ENCODE measurements at regions not wholly inside any gene's neighbourhood (a gene's known extent, or its start where the extent isn't known, plus 50 kb on each side); places are given as distances from the start of the nearest gene placed in this dataset.

DNA sequence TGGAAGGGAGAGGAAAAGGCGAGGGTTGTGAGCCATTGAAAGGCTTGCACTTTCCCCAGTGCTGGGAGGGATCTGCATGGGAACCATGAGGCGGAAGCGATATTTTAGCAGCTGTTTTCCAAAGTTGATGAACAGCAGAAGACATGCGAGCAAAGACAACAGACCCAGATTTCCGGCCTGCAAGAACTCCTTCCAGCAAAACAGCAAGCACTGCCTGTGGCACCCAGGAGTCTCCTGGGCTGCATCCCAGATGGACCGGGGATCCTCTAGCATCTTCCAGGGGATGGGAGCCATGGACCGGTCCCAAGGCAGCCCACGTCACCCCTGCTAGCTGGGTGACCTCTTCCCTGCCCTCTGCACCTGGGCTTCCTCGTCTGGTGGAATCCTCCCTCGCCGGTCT is 162.8 kb downstream of the IRF8 start:
- DNase-seq = no peak

DNA sequence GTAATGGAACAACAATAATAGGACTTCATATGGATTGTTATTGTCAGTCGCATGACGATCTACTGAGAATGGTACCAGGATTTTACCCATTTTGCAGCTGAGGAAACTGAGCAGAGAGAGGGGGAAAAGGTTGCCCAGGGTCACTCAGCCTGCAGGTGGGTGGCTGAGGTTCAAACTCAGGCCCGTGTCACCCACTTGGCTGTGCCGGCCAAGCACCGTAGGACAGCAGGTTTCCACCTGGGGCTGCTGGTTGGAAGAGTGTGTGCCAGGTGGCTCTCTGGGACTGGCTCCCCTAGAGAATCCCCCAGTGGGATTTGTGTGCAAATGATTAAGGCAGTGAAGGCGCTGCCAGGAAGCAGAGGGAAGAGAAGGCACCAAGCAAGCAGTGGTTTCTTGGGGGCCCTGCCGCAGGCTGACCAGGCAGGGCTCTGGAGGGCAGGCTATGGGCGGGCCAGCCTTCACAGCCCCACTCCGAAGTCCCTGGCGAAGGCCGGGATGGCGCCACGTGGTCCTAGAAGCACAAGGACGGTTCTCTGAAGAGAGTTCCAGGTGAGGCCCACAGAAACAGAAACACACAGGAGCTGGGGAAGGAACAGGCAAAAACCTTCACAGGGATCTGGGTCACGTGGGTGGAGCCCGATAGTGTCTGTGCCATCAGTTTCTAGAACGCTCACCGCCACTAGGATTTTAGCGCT is 163.5 kb downstream of the IRF8 start:
- DNase-seq = no peak

DNA sequence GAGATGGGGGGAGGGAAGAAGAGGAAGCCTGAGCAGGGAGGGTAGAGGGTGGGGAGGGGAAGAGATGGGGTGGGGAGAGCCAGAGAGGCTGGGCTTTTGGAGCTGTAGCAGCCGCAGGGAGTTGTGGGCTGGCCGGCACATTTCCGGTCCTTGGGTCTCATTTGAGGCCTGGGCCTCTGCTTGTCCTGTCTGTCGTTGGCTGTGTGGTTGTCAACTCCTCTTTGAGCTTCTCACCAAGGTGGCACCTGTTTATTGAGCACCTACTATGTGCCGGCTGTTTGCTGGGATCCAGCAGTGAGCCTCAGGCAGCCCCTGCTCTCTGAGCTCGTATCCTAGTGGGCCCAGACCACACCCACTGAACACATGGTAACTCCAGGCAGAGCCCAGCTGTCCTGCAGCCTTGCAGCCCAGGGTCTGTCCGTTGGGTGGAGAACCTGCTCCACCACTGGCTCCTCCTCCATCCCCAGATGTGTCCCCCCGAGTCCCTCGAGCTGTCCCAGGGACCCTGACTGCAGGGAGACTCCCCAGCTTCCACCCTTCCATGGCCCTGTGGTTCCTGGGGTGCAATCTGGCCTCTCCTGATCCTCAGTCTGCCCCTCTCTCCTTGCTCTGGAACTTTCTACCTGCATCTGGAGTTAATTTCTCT is 164.9 kb downstream of the IRF8 start:
- DNase-seq = no peak

DNA sequence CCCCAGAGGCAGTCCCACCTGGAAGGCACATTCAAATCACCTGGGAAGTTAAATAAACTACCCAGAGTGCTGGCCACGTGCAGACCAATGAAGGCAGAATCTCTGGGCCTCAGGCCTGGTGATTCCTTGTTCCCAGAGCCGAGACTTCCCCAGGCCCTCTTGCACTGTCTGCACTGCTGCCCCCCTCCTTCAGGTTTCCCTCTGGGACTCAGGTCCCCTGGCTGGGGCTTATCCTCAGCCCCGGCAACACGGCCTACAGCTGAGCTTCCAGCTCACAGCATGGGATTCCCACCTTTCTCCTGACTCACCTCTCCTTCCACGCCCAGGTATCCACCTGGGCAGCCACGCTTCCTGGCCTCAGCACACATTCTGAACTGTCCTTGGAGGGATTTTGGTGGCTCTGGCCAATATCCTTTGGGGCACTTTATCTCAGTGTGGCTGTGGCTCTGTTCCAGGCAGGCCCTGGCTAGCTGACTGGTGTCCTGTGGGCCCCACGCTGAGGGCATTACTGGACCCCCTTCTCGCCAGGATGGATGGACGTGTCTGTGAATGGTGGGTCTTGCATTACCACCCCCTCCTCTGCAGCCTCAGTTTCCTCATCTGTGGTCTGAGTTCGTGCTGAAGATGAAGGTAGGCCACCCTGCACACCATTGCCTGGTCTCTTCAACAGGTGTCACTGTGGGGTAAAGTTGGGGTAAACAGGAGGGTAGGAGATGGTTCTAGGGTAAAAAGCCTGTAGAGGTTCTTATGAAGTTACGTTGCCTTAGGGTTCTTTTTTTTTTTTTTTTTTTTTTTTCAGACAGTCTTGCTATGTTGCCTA is 165.7 kb downstream of the IRF8 start:
- no peak for DNase-seq

DNA sequence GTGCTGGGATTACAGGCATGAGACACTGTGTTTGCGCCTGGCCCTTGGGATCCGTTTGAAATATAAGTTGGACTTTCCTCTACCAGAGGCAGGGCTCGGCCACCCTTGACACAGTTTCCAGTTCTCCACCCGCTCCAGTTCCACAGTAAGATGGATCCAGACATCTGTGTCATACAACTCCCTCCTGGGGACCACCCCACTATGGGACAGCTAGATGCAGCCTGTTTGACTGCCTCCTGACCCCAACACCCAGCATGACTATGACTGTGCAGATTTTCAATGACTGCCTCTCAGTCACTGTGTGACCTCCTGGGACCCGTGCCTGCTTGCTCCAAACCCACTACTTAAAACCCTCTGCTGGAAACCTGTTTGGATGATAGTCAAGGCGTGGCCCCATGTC is 166.7 kb downstream of the IRF8 start:
- DNase-seq = no peak

DNA sequence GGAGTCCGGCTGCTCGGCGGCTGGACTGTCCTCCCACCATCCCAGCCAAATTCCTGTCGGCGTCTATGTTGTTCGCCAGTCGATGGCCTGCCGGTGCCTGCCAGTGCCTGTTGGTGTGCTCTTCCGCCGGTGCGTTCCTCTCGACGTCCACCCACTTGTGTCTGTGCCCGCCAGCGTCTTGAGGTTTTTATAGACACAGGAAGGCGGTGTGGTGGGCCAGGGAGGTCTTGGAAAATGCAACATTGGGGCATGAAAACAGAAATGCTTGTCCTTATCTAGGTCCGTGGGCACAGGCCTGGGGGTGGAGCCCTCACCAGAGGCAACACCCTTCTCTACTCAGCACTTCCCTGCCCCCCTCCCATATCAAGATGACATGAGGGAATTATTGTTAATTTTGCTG is 167.8 kb downstream of the IRF8 start:
- DNase-seq = no peak

DNA sequence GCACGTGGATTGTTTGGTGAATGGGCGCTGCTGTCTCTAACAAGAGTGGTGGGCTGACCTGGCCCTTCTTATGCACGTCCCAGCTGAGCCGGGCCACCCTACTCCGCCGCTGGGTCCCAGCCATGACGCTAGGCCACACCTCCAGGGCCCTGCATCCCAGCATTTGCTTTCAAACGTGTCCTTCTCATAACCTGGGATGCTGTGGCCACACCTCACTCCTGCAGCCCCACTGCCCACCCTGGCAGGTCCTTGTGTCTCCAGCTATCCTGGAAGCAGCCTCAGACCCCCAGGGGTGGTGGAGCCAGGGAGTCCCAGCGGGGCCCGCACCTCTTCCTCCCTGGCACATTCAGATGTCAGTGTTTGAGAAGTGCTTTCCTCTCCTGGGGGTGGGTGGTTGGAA is 168.6 kb downstream of the IRF8 start:
- DNase-seq = no peak

DNA sequence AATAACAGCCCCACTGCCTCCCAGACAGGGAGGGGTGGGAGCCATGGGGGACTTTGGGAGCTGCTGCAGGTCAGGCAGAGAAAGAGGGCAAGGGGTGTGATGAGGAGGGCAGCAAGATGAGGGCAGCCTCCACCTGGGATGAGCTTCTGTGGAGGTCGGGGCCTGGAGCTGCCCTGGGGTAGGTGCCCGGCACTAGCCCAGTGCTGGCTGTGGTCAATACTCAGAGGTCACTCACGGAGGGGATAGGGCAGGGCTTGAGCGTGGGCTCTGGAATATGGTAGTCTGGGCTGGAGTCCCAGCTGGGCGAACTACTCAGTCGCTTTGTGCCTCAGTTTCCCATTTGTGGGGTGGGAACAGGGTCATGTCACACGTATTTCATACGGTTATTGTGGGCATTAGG is 169.0 kb downstream of the IRF8 start:
- no peak for DNase-seq

DNA sequence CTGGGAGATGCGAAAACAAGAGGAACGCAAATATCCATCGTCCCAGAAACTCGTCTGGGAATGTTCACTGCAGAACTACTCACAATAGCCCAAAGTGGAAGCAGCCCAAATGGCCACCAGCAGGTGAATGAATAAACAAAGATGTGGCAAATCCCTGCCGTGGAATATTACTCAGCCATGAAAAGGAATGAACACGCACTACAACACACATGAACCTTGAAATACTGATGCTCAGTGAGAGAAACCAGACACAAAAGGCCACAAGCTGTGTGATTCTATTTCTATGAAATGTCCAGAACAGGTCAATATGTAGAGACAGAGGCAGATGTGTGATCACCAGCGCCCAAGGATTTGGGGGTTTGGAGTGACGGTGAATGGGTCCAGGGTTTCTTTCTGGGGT is 169.8 kb downstream of the IRF8 start:
- no peak for DNase-seq

DNA sequence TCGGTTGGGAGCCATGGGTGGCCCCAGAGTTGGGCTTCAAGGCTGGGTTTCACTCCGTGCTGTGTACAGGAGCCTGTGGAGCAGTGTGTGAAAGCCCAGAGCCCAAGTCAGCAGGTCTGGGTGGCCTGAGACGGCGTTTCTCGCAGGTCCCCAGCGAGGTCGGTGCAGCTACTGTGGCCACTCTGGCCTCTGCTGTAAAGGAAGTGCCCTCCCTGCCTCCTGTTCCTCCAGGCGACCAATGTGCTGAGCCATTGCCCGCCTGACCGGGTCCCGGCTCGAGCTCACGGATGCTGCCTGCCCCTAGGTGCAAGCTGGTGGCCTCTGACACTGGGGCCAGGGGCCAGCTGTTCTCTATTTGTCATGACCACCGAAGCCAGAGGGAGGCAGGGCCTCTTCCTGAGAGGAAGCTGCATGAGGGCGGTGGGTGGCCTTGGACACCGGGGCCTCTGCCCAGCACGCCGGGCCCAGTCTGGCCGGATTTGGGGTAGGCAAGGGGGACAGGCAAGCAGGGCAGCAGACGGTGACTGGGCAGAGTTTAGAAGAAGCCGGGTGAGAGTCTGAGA is 170.9 kb downstream of the IRF8 start:
- no peak for DNase-seq

DNA sequence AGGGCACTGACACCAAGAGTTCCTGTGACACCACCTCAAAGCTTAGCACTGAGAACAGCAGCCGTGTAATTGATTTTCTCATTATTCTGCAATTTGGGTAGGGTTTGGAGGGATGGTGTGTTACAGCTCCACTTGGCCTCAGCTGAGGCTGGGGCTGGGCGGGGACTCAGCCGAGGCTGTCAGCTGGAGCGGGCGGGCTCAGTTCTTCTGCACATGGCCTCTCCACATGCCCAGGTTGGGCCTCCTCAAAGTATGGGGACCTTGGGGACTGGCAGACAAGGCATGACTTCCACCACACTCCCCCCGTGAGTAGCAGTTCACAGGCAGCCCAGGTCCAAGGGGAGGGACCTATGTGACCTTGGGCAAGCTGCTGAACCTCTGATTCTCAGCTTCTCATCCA is 171.5 kb downstream of the IRF8 start:
- DNase-seq = no peak

DNA sequence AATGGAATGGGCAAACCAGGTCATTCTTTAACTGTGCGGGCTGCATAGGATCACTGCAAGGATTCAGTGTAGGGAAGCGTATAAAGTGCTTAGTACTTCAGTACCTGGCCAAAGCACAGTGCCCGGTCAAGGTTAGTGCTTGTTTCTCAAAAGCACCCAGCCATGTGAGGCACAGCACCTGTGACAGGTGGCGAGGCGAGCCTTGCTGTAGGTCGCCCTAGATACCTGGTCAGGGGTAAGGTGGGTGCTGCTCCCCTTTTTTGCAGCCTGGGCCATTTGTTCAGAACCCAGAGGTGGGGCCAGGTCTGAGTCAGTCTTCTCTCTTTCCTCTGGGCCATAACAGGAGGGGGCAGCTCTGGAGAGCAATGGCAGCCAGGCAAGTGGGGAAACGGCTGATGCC is 172.0 kb downstream of the IRF8 start:
- DNase-seq = no peak

DNA sequence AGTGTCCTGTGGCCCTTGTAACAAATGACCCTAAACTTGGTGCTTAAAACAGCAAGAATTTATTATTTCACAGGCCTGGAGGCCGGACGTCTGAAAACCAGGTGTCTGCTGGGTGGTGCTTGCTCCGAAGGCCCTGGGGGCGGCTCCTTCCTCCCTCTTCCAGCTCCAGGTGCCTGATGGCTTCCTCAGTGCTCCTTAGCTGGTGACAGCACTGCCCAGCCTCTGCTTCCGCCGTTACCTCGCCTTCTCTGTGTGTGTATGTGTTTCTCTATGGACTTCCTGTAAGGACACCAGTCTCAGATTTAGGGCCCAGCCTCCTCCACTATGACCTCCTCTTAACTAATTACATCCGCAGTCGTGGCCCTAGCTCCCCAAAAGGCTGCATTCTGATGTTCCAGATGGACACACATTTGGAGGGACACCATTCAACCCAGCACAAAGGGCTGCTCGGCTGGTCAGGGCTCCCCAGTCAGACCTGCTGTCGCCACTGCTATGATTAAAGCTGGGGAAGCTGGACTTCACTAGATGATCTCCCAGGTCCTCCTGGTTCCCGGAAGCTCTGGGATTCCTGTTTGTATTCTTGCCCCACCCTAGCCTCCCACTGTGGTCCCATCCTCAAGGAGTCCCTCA is 172.8 kb downstream of the IRF8 start:
- DNase-seq = no peak

DNA sequence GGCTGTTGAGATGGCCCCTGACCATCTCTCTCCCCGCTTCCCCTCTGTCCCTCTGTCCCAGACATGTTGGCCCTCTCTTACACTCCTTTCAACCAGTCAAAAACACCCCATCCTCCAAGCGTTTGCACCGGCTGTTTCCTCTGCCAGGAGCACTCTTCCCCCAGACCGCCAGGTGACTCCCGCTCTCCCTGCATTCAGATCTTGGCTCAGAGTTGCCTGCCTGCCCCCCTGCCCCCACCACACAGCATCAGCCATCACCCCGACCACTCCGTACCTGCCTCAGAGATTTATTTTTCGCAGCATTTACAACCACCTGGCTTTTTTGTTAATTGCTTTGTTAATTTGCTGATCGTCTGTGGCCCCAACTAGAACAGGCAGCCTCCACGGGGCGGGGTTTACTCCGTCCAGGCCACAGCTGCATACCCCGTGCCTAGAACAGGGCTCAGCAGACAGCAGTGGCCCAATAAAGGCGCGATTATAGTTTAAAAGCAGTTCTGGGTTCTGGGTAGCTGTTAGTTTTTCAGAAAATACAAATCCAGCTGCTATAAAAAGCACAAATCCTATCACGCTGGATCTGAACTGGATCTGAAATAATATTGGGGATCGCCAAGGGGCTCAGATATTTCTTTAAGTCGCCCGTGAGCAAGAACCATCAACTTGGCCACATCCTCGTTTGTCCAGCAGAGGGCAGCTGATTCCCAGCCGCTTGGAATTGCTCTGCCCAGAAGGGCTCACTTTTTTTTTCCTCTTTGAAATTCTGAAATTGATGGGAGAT is 173.6 kb downstream of the IRF8 start:
- peak; percentile 49 for DNase-seq

DNA sequence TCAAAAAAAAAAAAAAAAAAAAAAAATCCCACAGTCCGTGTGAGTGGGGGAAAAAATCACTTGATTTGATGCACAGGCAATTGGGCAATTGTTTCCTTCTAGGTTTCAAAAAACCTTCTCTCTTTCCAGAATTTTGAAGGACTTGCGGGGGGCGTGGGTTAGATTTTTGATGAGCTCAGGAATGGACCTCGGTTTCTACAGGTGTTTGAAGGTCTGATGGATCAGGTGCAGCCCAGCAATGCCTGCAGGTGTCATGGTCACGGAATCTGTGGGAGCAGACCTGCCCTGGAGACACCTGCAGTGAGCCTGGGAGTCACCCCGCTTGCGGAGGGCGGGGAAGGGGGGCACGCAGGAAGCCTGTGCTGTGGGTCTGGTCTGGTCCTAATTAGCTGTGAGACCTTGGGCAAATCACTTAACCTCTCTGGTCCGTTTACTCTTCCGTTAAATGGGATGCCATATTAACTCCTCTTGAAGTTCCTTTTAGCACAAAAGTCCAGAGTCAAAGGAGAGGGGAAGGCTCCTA is 174.2 kb downstream of the IRF8 start:
- DNase-seq = no peak

DNA sequence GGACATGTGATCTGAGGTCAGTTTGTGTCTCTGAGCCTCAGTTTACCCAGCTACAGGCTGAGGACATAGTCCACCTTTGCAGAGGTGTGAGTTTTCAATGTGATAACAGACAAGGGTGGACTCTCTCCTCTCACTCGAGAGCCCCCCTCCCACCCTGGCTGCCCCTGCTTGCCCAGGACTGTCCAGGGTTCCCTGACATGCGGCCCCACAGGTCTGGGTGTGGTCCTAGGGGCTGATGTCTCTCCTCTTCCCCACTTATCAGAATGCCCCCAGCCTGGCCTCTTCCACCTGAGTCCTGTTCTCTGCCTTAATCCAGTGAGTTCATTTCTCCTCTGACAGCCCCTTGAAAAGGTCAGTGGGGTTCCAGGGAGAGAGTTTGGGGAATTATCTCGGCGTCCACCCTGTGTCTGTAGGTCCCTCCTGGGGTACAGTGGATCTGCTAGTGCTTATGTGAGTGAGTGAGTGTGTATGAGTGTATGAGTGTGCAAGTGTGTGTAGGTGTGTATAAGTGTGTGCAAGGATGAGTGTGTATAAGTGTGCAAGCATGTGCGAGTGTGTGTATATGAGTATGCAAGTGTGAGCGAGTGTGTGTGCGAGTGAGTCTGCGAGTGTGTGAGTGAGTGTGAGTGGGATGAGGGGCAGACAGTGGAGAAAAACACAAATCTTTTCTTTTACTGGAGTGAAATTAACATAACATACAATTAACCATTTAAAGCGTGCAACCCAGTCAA is 175.0 kb downstream of the IRF8 start:
- no peak for DNase-seq

DNA sequence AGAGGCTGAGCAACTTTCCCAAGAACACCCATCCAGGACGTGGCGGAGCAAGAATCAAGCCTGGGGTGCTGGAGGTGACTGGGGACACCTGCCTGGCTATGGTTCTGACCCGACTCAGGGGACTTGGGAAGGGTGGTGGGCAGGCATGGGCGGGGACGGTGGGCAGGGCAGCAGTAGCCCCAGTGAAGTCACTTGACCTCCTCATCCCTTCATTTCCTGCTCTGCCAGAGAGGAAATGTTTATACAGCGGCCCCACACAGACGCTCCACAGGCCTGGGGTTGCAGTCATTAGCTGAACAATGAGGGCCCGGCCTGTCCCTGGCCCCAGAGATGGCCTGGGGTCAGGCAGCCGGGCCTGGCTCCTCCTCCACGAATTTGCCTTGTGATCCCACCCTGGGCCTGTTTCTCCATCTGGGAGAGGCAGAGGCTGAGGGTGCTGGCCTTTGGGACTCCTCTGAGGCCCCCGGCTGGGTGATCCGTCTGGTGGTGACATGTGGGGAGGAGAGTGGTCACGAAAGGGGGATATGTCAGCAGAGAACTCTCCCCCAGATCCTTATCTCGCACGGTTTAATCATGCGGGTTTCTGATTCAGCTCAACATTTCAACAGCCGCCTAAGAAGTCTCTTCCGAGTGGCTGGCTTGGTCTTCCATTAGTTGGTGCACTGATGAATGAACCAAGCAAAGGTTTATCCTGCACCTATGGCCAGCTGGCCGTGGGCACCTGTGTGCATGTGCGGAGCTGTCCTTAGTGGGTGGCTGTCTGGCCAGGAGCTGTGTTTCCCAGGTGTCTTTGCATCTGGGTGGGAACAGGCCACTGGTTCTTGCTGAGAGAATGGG is 175.9 kb downstream of the IRF8 start:
- no peak for DNase-seq

DNA sequence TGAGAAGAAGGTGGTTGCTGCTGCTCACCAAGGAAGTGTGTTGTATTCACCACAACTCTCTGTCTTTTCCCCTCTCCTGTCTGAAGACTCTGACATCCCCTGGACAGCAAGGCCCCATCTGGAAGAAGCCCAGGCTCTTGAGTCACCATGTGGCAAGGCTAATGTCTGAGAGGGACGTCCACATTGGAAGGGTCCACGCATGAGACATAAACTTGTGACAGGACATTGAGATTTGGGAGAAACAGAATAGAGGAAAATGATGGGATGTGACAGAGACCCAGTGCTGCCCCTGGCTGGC is 176.5 kb downstream of the IRF8 start:
- no peak for DNase-seq

DNA sequence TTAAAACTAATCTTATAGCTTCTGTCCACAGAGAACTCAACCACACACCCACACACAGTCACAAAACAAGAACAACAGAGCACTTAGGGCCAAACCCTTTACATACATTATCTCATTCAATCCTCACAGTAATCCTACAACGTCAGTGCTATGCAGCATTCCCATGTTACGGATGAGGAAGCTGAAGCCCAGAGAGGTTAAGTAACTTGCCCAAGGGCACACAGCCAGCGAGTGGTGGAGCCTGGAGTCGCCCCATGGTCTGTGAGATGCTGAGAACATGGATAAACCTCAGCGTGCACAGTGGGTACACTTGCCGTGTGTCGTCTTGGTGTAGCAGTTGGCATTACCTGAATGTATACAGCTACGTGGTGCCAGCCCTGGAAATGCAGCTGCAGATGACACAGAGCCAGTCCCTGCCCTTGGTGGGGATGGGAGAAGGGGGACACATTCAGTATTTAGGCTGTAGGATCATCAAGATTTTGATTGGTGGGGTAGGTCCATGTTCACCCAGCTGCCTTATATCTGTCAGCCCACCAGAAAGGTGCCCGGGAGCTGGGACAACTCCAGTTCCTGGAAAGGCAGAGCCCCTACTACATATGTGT is 177.0 kb downstream of the IRF8 start:
- no peak for DNase-seq

DNA sequence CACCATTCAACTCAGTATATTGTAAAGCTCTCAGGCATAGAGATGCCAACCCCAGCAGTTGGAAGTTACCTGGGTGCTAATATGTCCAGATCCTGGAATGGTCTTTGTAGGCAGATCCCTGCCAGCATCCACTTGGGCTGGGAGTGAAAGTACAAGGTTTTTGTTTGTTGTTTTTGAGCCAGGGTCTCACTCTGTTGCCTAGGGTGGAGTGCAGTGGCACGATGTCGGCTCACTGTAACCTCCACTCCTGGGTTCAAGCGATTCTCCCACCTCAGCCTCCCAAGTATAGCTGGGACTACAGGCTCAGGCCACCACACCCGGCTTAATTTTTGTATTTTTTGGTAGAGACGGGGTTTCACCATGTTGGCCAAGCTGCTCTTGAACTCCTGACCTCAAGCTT is 177.6 kb downstream of the IRF8 start:
- DNase-seq = no peak
